CD4-positive, CD25-positive, alpha-beta regulatory T cell (primary cell): ENCODE measurements at regions not wholly inside any gene's neighbourhood (a gene's known extent, or its start where the extent isn't known, plus 50 kb on each side); places are given as distances from the start of the nearest gene placed in this dataset.

ENCODE experiments used
- ATAC-seq, 2 donors: fragments of 150-1000 bp; cut with Tn5 transposase; one replicate each; pipeline ENCODE4 v1.10.0; 2021; ENCODE audit warnings: low read depth in 2 of 2, moderate number of reproducible peaks in 2 of 2, moderate library complexity in 1 of 2
- DNase-seq, 3 donors: peaks; one replicate each; pipeline versions ENCODE4 v3.0.0 to v3.0.0-alpha.2; 2012 to 2022; ENCODE audit warnings: mixed read lengths in 1 of 3
- H3K27ac ChIP-seq: one replicate; pipeline ENCODE4 v1.7.0; 2013; ENCODE audit warnings: mild to moderate bottlenecking, low read length; ENCODE audit not compliant: insufficient read depth, poor library complexity, severe bottlenecking
- H3K27me3 ChIP-seq: one replicate; pipeline ENCODE4 v1.7.0; 2013; ENCODE audit warnings: low read length; ENCODE audit not compliant: control insufficient read depth, insufficient read depth
- H3K36me3 ChIP-seq: one replicate; pipeline ENCODE4 v1.7.0; 2013; ENCODE audit warnings: mild to moderate bottlenecking, low read length, moderate library complexity; ENCODE audit not compliant: control insufficient read depth, insufficient read depth
- H3K4me1 ChIP-seq: 2 replicates; pipeline ENCODE4 v1.7.0; 2013; ENCODE audit warnings: mild to moderate bottlenecking, low read length; ENCODE audit not compliant: insufficient read depth, control insufficient read depth, poor library complexity, severe bottlenecking
- H3K4me3 ChIP-seq: one replicate; pipeline ENCODE4 v1.7.0; 2013; ENCODE audit warnings: low read depth, mild to moderate bottlenecking, low read length, moderate library complexity
- H3K9me3 ChIP-seq, 2 experiments: 1 replicate in 1 of 2; 2 replicates in 1 of 2; pipeline ENCODE4 v1.7.0; 2013; ENCODE audit warnings: low read length in 2 of 2, mild to moderate bottlenecking in 1 of 2, moderate library complexity in 1 of 2; ENCODE audit not compliant: control insufficient read depth in 2 of 2
- H3K27ac Mint-ChIP-seq, 3 donors: one replicate each; pipeline ENCODE4 v1.8.0; 2020 to 2022; ENCODE audit warnings: mild to moderate bottlenecking in 3 of 3, mixed read lengths in 3 of 3, moderate library complexity in 2 of 3
- H3K27me3 Mint-ChIP-seq: one replicate; pipeline ENCODE4 v1.8.0; 2022; ENCODE audit warnings: mild to moderate bottlenecking, mixed read lengths
- H3K36me3 Mint-ChIP-seq: one replicate; pipeline ENCODE4 v1.8.0; 2020; ENCODE audit warnings: mixed read lengths
- H3K4me1 Mint-ChIP-seq, 4 donors: one replicate each; pipeline ENCODE4 v1.8.0; 2020 to 2022; ENCODE audit warnings: mixed read lengths in 4 of 4, mild to moderate bottlenecking in 1 of 4
- H3K4me3 Mint-ChIP-seq, 4 donors: one replicate each; pipeline ENCODE4 v1.8.0; 2020 to 2022; ENCODE audit warnings: mild to moderate bottlenecking in 4 of 4, mixed read lengths in 4 of 4, moderate library complexity in 3 of 4
- H3K9me3 Mint-ChIP-seq, 7 donors: one replicate each; pipeline ENCODE4 v1.8.0; 2020 to 2022; ENCODE audit warnings: mixed read lengths in 7 of 7, mild to moderate bottlenecking in 3 of 7, moderate library complexity in 2 of 7

- Histone ChIP-seq H3K9me3 (no peaks in the 10 kb centered on the region), H3K4me3 (no peak overlapping the region), H3K4me1 (no peaks in the 10 kb centered on the region), H3K27me3 (no peaks in the 10 kb centered on the region), H3K27ac (no peak overlapping the region), H3K36me3 (no peaks in the 10 kb centered on the region)
- H3K9me3 Mint-ChIP-seq: peaks cover 0 to 5% (median 0%) of the 10 kb centered on the region in 7 donors
- DNase-seq (no peak), ATAC-seq (no peak)
- H3K27me3 Mint-ChIP-seq: no peaks in the 10 kb centered on the region
- H3K4me1 Mint-ChIP-seq: no peaks in the 10 kb centered on the region
- no peak overlapping the region for H3K27ac Mint-ChIP-seq
- no peak overlapping the region for H3K4me3 Mint-ChIP-seq
- no peaks in the 10 kb centered on the region for H3K36me3 Mint-ChIP-seq
Observed at GRCh38 chr10:83927166-83927565, 212.1 kb upstream of the GHITM start.

GRCh38 chr10:83929399-83929798 lies 209.9 kb upstream of the GHITM start:
- no peaks in the 10 kb centered on the region for H3K4me1 ChIP-seq
- no peaks in the 10 kb centered on the region for H3K27me3 ChIP-seq
- DNase-seq (no peak), ATAC-seq (no peak)
- Mint-ChIP-seq H3K4me3 (no peak overlapping the region), H3K9me3 (peaks cover 0 to 5% (median 0%) of the 10 kb centered on the region in 7 donors), H3K36me3 (no peaks in the 10 kb centered on the region), H3K27me3 (no peaks in the 10 kb centered on the region), H3K4me1 (no peaks in the 10 kb centered on the region), H3K27ac (no peak overlapping the region)
- no peak overlapping the region for H3K27ac ChIP-seq
- H3K9me3 ChIP-seq: no peaks in the 10 kb centered on the region
- H3K36me3 ChIP-seq: no peaks in the 10 kb centered on the region
- no peak overlapping the region for H3K4me3 ChIP-seq

DNA sequence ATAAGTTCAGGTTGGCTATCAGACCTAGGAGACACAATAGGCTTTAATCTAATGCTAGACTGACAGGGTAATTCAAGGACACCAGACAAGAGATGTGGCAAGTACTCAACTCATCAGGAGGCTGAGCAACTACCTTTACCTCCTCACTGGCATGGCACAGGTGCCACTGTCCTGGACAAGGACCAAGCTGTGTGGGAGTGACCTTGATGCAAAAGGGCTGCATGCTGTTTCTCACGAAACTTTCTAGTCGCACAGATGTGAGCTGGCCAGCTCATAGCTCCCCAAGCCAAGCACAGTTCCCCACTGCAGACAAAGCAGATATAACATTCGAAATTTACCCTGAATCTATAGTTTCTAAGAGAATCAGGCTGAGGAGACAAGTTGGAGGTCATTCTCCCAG lies 207.6 kb upstream of the GHITM start:
- H3K4me1 ChIP-seq: no peaks in the 10 kb centered on the region
- ATAC-seq: no peak
- no peaks in the 10 kb centered on the region for H3K27me3 ChIP-seq
- no peak overlapping the region for H3K4me3 ChIP-seq
- DNase-seq: no peak
- no peak overlapping the region for H3K27ac ChIP-seq
- H3K36me3 Mint-ChIP-seq: no peaks in the 10 kb centered on the region
- H3K27ac Mint-ChIP-seq: no peak overlapping the region
- no peaks in the 10 kb centered on the region for H3K27me3 Mint-ChIP-seq
- H3K4me3 Mint-ChIP-seq: no peak overlapping the region
- H3K9me3 ChIP-seq: no peaks in the 10 kb centered on the region
- H3K9me3 Mint-ChIP-seq: peaks cover 0 to 3% (median 0%) of the 10 kb centered on the region in 7 donors
- H3K36me3 ChIP-seq: no peaks in the 10 kb centered on the region
- no peaks in the 10 kb centered on the region for H3K4me1 Mint-ChIP-seq

GRCh38 chr10:83932245-83932644 lies 207.1 kb upstream of the GHITM start:
- DNase-seq (no peak), ATAC-seq (no peak)
- H3K27ac ChIP-seq: no peak overlapping the region
- no peaks in the 10 kb centered on the region for H3K4me1 ChIP-seq
- Mint-ChIP-seq H3K27me3 (no peaks in the 10 kb centered on the region), H3K4me1 (no peaks in the 10 kb centered on the region), H3K27ac (no peak overlapping the region), H3K9me3 (peaks cover 0 to 3% (median 0%) of the 10 kb centered on the region in 7 donors), H3K4me3 (no peak overlapping the region), H3K36me3 (no peaks in the 10 kb centered on the region)
- H3K27me3 ChIP-seq: no peaks in the 10 kb centered on the region
- no peaks in the 10 kb centered on the region for H3K36me3 ChIP-seq
- no peaks in the 10 kb centered on the region for H3K9me3 ChIP-seq
- H3K4me3 ChIP-seq: no peak overlapping the region

DNA sequence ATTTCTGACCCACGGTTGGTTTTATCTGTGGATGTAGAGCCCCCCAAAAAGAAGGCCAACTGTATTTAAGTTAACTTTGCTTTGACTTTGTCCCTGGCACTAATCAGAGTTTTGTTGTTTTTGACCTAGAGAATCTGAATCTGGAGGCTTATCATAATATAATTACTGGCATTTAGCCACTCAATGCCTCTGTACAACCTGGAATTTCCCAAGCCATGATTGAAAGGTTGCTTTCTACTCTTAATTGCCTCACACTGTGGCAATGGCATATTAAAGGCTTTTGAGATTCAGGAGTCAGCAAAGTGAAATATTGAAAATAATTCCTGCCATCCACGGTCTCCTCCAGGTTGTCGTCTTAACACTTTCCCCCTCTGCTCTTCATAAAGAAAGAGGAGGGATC lies 205.2 kb upstream of the GHITM start:
- Mint-ChIP-seq H3K27me3 (no peaks in the 10 kb centered on the region), H3K27ac (no peak overlapping the region), H3K4me1 (no peaks in the 10 kb centered on the region), H3K36me3 (no peaks in the 10 kb centered on the region), H3K9me3 (no peaks in the 10 kb centered on the region), H3K4me3 (no peak overlapping the region)
- Histone ChIP-seq H3K27me3 (no peaks in the 10 kb centered on the region), H3K4me3 (no peak overlapping the region), H3K27ac (no peak overlapping the region), H3K4me1 (no peaks in the 10 kb centered on the region), H3K9me3 (no peaks in the 10 kb centered on the region), H3K36me3 (no peaks in the 10 kb centered on the region)
- no peak for DNase-seq
- no peak for ATAC-seq

GRCh38 chr10:83934641-83935338 lies 204.5 kb upstream of the GHITM start:
- Mint-ChIP-seq H3K27ac (no peak overlapping the region), H3K4me1 (no peaks in the 10 kb centered on the region), H3K27me3 (no peaks in the 10 kb centered on the region), H3K9me3 (no peaks in the 10 kb centered on the region), H3K4me3 (no peak overlapping the region), H3K36me3 (no peaks in the 10 kb centered on the region)
- H3K9me3 ChIP-seq: no peaks in the 10 kb centered on the region
- no peak for ATAC-seq
- no peaks in the 10 kb centered on the region for H3K27me3 ChIP-seq
- H3K4me3 ChIP-seq: no peak overlapping the region
- H3K4me1 ChIP-seq: no peaks in the 10 kb centered on the region
- no peaks in the 10 kb centered on the region for H3K36me3 ChIP-seq
- no peak for DNase-seq
- no peak overlapping the region for H3K27ac ChIP-seq

DNA sequence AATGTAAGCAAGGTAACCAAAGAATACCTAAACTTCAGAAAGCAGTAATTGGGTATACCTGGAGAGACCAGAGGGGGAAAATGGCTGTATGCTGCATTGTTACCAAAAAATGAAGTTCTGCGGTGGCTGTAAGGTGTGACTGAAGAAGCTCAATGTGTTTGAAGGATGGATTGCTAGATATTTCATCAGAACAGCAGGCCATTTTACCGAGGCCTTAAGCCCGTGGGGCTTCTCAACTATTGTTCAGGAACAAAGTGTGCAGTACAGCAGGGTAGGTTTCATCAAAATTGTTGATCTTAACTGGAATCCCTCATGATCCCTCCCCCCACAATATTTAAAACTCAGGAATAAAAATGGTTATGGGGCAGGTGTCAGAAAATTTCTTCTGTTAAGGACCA lies 204.0 kb upstream of the GHITM start:
- no peak for ATAC-seq
- Mint-ChIP-seq H3K4me1 (no peaks in the 10 kb centered on the region), H3K9me3 (no peaks in the 10 kb centered on the region), H3K27me3 (no peaks in the 10 kb centered on the region), H3K4me3 (no peak overlapping the region), H3K27ac (no peak overlapping the region), H3K36me3 (no peaks in the 10 kb centered on the region)
- Histone ChIP-seq H3K27ac (no peak overlapping the region), H3K36me3 (no peaks in the 10 kb centered on the region), H3K4me1 (no peaks in the 10 kb centered on the region), H3K9me3 (no peaks in the 10 kb centered on the region), H3K27me3 (no peaks in the 10 kb centered on the region), H3K4me3 (no peak overlapping the region)
- no peak for DNase-seq

DNA sequence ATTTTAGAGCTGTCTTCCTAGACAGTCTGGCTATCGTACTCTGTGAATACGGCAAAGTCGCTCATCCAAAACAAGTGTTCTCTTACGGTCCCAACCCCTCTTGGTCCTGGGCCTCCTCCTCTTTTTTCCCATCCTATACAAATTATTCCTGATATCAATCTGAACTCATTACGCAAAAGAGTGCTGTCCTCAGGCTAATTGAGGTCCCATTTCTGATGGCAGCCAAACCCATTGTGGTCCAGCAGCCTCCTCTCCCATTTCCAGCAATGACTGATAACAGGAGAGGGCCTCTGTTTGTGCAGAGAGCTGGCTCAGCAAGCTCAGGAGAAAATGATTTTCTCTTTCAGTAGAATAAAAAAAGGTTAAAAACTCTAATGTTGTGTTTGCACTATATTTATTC lies 203.4 kb upstream of the GHITM start:
- Histone ChIP-seq H3K27ac (no peak overlapping the region), H3K36me3 (no peaks in the 10 kb centered on the region), H3K4me3 (no peak overlapping the region), H3K27me3 (no peaks in the 10 kb centered on the region), H3K4me1 (no peaks in the 10 kb centered on the region), H3K9me3 (no peaks in the 10 kb centered on the region)
- Mint-ChIP-seq H3K27me3 (no peaks in the 10 kb centered on the region), H3K4me3 (no peak overlapping the region), H3K9me3 (no peaks in the 10 kb centered on the region), H3K4me1 (no peaks in the 10 kb centered on the region), H3K36me3 (no peaks in the 10 kb centered on the region), H3K27ac (no peak overlapping the region)
- ATAC-seq (no peak), DNase-seq (no peak)
